T-helper 9 cell (primary cell): ENCODE measurements at regions not wholly inside any gene's neighbourhood (a gene's known extent, or its start where the extent isn't known, plus 50 kb on each side); places are given as distances from the start of the nearest gene placed in this dataset.

Experiments
- DNase-seq: peaks from one replicate; pipeline ENCODE4 v3.0.0-alpha.2; 2020

GRCh38 chr5:61969755-61970154 lies 336.3 kb upstream of the KIF2A start:
- no peak for DNase-seq

- no peak for DNase-seq
These were observed 335.8 kb upstream of the KIF2A start for GRCh38 chr5:61970218-61970617.

- no peak for DNase-seq
These were observed 331.3 kb upstream of the KIF2A start for GRCh38 chr5:61974680-61975079.

- DNase-seq, result no peak
These were observed 324.1 kb upstream of the KIF2A start for GRCh38 chr5:61981886-61982285.

- no peak for DNase-seq
These were observed 314.6 kb upstream of the KIF2A start for GRCh38 chr5:61991430-61991829.

- no peak for DNase-seq
These were observed 314.1 kb upstream of the KIF2A start for GRCh38 chr5:61991866-61992265.

- no peak for DNase-seq
These were observed 312.6 kb upstream of the KIF2A start for GRCh38 chr5:61993295-61993927.

GRCh38 chr5:61994171-61994570 lies 311.8 kb upstream of the KIF2A start:
- DNase-seq, result no peak

GRCh38 chr5:61995486-61995885 lies 310.5 kb upstream of the KIF2A start:
- no peak for DNase-seq

- no peak for DNase-seq
These were observed 306.6 kb upstream of the KIF2A start for GRCh38 chr5:61999371-61999770.

GRCh38 chr5:62000646-62001045 lies 305.4 kb upstream of the KIF2A start:
- DNase-seq, result no peak

GRCh38 chr5:62001640-62002039 lies 304.4 kb upstream of the KIF2A start:
- no peak for DNase-seq

GRCh38 chr5:62002436-62002835 lies 303.6 kb upstream of the KIF2A start:
- DNase-seq, result no peak

- DNase-seq, result no peak
These were observed 300.5 kb upstream of the KIF2A start for GRCh38 chr5:62005551-62005950.

- no peak for DNase-seq
These were observed 298.5 kb upstream of the KIF2A start for GRCh38 chr5:62007457-62007856.

- DNase-seq, result no peak
These were observed 294.8 kb upstream of the KIF2A start for GRCh38 chr5:62011089-62011664.

- DNase-seq, result no peak
These were observed 288.9 kb upstream of the KIF2A start for GRCh38 chr5:62017092-62017491.

GRCh38 chr5:62029303-62029702 lies 276.7 kb upstream of the KIF2A start:
- DNase-seq, result no peak

GRCh38 chr5:62030326-62030725 lies 275.7 kb upstream of the KIF2A start:
- DNase-seq, result no peak

GRCh38 chr5:62038024-62038423 lies 268.0 kb upstream of the KIF2A start:
- no peak for DNase-seq

GRCh38 chr5:62041156-62041756 lies 264.8 kb upstream of the KIF2A start:
- no peak for DNase-seq

- DNase-seq, result no peak
These were observed 264.0 kb upstream of the KIF2A start for GRCh38 chr5:62042007-62042406.

- no peak for DNase-seq
These were observed 262.4 kb upstream of the KIF2A start for GRCh38 chr5:62043289-62044280.
